Activated CD8-positive, alpha-beta memory T cell treated with anti-CD3 and anti-CD28 coated beads, Interleukin-2, amount 50 U/mL, for 24 hours (primary cell): ENCODE measurements at regions not wholly inside any gene's neighbourhood (a gene's known extent, or its start where the extent isn't known, plus 50 kb on each side); places are given as distances from the start of the nearest gene placed in this dataset.

Experiments used
- DNase-seq: peaks from one replicate; pipeline ENCODE4 v3.0.0-alpha.2; 2020; ENCODE audit errors: extremely low read depth

DNA sequence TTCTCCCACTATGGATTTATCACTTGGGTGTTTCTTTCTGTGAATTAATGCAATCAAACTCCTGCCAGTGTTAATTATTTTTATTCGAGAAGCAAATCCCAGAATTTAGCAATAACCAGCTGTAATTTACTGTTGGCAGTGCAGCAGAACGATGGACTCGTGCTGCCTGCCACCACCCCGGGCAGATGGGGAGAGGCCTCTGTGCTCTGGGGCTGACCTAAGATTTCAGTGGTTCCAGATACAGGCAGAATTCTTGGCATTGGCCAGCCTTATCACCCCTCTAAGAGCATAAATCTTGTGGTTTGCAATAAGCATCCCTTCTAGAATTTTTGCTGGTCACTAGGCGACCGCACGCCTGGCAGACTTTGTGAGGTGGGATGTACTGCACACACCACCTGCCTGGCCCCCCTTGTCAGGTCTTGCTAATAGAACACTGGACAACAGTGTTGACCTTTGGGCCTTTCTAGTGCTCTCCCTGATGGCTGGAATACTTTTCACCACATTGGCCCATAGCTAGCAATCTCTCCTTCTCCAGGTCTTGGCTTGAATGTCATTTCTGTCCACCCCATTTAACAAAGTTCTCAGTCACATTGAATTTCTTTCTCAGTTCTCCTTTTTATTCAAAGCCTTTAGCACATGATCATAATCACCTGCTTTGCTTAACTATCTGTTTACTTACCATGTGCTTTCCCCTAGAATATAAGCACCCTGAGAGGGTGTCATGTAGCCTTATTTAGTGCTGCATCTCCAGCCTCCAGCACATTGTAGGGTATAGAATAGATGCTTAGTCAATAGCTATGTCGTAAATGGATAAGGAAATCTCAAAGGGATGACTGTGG, 122.1 kb upstream of the DYNLRB2 start:
- DNase-seq, result no peak

DNA sequence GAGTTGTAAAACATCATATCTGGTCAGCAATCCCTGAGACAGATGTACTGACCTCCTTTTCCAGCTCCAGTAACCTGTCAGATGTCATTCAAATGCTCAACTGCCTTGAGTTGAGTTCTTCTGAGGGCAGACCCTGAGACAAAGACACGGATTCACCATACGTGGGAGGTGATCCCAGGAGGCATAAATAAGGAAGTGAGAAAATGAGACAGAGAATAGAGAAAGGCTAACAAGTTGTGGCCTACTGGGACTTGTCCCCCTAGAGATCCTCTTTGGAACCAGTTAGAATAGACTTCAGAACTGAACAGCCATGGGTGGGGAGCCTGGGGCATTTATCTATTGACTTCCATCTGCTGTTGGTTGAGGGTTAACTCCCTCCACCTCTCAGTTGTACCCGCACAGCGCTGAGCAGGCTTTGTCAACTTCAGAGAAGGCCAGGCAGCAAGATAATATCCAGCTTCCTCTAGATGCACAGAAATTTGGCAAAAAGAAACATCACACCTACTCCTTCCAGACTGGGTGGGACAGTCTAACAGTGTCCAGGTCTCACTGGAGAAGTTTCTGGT, 123.0 kb upstream of the DYNLRB2 start:
- DNase-seq, result no peak

DNA sequence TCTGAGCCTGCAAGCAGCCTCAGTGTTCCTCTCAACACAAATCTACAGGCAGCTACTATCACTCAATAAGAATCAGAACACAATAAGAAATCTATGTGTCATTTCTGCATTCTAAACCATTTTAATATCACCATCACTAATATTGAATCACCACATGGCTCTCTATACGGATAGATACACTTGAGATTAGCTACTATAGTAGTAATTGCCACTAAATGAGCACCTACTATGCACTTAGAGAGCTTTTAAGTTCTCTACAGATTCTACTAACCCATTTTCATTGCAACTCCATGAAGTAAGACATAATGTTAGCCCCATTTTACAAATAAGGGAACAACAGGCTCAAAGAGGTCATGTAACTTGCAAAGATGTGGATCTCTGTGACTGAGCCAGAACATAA, 132.8 kb upstream of the DYNLRB2 start:
- no peak for DNase-seq

DNA sequence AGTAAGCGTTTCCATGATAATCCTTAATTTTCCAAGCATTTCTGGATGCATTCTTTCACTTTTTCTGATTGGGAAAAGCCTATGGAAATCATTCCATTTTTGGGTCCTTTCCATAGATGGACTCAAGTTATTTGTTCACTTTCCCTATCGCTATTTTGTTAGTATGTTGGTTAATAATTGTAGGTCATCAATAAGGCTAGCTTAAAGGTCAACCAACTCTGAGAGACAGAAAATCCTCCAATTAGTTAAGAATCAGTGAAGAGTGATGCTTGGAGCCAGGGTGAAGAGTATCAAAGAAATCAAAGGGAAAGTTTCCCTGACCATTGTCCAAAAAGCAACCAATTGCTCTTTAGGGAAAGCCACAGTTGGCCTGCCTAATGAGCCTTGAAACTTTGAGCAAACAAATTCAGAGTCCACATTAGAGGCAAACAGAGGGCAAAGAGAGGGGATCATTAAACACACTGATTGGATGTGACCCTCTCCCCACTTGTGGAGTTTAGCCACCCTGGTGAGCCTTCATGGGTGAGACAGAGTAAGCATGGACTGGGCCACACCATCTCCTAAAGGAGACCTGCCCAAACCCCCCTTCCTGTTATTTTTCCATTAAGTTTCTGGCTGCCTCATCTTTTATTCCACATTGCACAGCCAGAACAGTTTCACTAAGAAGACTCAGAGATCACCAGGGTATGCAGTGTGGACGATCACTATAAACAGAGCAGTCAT, 133.4 kb upstream of the DYNLRB2 start:
- no peak for DNase-seq

DNA sequence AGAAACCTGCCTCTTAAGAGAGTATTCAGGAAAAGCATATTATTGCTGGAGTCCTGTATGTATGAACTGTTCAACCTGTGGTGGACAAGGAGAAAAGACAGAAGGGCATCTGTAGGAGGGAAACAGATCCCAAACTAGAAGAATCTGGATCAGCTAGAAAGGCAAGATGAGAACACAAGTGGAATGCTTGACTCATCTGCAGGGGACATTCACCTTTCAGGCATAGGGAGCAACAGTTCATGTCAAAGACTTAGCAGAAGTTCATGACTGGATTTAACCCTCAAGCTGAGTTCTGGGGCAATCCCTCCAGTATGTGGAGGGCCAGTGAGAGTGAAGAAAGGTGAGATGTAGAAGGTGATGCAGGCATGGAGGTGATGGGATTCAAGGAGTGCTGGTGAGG, 135.9 kb upstream of the DYNLRB2 start:
- DNase-seq, result no peak

DNA sequence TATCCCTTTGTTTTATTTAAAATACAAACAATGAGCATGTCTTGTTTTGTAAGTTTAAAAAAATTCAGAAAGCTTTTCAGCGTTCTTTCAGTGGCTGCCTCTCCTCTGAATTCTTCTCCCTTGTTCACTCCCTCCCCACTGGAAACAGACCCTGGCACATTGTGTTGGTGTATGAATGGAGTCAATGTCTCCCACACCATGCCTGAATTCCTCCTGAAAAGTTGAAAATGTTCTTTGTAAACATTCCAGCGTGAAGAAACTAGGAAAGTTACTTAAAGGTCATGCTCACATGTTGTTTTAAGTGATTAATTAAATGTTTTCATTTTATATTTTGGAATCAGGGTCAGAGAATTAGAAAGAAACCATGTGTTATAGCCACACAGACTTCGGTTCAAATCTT, 136.9 kb upstream of the DYNLRB2 start:
- DNase-seq, result no peak

DNA sequence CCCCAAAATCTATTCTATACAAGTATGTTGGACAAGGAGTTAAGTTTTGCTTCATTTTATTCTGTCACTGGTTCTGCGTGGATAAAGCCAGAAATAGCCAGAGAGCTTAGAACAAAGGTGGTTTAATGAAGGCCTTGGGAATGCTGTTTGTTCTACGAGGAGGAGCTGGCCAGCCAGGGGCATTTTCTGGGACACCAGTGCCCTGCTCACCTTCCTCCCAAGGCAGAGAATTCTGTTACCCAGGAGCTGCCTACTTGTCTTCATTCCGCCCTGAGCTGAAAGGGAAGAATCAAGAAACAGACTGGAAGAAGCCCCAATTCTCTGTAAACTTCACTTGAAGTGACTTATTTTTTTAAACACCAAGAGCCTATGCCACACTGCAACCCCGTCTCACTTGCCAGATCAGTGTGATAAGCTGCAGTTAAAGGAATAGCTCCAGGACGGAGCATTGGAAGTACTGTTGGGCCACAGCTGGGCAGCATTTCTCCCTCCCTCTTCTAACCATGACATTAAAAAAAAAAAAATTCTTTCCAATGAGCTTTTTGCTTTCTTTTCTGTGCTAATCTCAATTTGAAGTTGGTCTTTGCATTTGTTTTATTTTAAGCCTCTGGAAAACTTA, 149.8 kb upstream of the DYNLRB2 start:
- no peak for DNase-seq

DNA sequence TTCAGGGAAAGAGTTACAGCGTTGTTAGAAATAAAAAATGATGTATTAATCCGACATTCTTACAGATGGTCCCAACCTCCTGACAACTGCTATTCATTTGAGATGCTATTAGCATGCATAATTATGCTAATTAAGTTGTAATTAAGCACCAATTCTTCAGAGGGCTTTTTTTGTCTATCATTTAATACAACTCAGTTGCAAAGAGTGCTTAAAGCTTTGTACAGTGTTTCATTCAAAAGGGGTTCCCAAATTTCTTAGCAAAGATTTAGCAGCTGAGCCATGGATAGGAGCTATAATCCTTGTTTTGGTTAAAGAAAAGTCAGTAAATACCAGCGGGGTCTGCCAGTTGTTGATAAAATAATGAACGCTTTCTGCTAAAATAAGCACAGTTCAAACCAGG, 150.7 kb upstream of the DYNLRB2 start:
- no peak for DNase-seq

DNA sequence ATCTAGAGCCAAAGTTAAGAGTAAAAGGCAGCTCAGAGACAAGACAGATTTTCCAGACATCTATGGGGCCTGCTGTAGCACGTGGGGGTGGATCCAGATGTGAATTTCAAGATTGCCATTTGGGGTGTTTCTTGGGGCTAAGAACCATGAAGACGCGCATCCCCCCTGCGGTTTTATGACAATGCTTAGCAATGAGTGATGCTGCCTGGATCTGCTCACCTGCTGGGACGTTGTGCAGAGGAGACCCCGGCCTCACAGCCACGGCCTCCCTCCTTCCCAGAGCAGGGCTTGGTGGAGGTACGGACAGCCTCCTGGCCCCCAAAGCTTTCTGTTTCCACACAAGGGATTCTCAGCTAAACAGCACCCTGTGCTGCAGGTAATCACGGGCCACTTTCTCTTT, 151.5 kb upstream of the DYNLRB2 start:
- no peak for DNase-seq

DNA sequence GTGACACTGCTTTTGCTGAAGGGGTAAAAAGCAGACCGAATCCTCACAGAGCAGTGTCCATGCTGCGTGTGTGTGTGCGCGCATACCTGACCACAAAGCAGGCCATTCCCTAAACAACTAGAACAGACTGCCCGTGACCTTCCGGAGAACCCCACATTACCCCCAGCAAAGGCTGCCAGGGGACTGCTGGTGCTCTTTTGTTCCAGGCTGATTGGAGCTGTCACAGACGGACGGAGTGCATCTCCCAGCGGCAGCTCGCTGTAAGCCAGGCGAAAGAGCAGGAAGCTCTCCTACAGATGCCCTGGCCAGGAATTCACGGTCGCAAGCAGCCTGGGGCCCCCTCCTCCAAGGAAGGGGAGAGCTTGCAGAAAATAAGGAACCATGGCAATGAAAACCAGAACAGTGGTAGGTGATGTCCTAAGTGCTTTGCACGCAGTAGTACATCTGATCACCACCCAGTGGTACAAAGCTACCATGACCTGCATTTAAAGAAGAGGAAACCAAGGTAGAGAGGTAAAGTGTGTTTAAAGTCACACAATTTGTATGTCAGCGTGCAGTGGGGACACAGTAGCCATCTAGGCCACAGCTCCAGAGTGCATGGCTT, 153.4 kb upstream of the DYNLRB2 start:
- DNase-seq, result no peak

DNA sequence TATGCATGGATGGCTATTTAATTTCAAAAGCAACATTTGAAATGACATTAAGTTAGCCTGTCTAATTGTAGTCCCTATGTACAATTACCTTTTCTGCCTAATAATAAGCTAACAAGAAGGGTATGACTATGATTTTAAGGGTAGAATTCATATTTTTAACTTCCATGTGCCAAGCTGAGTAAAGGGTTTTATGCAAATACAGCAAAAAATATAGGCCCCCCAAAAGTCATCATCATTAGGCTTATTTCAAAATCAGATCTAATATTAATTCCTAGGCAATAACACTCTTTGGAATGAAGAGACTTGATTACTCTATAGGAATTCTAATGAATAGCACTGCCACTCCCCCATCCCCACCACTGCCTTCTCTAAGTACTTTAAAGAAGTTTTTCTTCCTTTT, 155.9 kb upstream of the DYNLRB2 start:
- no peak for DNase-seq

DNA sequence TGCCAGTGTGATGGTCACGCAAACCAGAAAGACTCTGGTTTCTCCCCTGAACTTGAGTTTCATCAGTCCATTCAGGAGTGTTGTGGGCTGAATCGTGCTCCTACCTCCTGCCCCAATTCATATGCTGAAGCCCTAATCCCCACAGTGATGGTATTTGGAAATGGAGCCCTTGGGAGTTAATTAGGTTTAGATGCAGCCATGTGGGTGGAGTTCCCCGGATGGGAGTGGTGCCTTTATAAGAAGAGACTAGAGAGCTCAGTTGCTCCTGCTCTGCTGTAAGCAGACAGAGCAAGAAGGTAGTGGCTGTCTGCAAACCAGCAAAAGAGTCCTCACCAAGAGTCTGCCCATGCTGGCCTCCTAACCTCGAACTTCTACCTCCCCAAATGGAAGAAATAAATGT, 160.3 kb upstream of the DYNLRB2 start:
- no peak for DNase-seq

DNA sequence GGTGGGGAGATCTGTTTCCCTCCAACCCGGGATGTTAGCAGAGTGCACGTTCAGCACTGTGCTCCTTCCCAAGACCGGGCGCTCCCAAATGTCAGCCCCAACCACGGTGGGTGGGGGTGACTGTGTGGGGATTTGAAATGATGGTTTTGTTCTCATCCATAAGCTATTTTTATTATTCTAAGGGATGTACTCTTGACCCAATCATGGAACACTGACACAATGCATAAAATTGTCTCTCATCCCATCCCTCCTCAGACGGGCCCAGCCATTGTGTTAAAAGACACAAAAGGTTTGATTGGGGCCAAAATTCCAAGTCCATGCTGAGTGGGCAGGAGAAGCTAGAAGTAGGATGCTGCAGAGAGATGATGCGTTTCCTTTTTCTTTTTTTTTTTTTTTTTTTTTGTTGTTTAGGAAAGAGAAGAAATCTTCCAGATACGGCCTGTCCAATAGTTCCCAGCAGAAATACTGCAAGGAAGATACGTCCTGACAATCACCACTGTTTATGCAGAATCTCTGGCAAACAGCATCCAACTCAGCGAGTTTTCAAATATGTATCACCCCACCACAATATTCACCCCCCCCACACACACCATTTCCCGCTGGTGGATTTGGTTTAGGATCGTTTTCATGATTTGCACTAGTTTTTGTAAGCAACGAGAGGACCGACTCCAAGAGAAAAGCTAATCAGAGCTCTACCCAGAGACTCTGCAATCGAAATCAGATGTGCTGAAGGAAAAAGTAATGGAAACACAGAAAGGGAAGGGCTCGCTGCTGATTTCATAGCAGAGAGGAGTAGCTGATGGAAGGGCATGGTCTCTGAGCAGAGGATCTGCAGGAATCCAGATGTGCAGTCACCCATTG, 163.5 kb upstream of the DYNLRB2 start:
- no peak for DNase-seq

DNA sequence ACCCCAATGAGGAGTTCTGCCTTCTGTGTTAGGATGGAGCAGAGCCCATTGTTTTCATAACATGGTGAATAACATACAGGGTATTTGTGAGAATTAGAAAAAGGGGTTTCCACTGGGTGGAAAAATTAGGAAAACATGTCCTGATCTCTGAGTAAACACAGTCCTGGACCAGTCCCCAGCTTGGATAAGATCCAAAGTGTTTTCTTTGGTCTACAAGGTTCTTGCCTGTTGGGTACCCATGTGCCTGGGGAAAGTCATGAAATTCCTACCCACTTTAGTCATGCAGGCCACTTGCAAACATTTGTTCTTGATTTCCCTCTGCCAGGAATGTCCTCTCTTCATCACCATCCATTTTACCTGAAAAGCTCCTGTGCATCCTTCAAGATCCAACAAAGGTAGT, 164.8 kb upstream of the DYNLRB2 start:
- DNase-seq, result no peak

DNA sequence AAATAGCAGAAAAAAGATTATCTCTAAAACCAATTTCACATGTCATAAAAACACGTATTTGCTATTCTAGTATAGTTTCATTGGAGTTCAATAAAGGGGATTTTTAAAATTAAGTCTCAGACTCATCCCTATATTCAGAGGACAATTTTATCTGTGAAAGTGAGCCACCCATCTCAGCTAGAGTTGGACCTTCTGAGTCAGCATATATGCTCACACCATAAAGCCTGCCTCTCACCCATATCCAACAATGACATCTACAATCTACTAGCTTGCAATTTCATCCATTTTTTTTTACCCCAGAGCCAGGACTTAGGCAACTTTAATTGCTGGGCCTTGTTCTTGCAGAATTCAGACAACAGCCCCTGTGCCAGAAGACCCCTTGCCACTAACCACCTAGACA, 165.3 kb upstream of the DYNLRB2 start:
- no peak for DNase-seq

DNA sequence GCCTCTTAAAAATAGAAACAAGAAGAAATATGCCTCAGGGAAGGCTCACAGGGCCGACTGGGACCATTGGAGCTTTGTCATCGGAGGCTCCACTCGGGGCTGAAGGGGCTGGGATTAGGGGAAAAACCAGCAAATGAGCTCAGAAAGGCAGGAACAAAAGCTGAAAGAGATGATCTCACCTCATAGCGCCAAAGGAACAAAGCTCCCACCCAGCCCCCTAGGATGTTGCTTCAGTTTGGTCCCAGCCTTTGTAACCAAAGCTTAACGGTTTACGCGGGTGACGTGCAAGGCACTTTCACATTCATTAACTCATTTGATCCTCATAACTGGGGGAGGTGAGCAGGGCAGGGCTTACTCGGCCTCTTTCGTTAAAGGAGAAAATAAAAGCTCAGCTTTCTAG, 168.5 kb upstream of the DYNLRB2 start:
- DNase-seq, result no peak

DNA sequence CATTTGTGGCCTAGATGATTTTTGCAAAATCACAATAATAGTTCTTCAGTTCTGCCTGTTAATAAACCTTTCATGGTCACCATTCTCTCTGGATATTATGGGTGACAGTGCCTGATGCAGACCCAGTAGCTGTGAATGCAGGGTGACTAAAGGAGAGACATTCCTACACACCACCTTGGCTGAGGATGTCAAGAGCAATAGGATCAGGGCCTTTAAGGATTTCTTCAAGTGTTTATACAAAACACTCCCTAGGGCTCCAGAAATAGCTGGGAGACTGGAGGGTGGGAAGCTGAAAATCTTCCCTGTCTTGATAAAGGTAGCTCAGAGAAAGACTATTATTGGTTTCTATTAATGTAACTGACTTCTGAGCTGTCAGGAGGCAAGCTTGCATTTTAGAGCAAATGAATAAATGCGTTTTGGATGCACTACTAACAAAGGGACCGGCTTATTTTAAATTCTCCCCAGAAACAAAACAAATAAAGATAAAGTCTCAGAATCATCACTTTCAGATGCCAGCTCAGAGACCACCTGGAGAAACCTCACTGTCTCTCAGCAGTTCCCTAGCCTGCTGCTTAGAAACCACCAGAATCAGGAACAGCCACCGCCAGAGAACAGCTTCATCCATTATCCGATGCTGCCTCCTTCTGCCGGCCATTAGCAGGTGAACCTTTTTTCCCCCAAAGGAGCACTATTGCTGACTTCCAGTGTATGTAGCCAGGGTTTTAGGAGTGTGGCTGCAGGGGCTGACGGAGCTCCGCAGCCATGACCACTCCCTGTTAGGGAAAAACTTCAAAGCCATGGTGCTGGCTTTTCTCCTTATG, 171.4 kb upstream of the DYNLRB2 start:
- no peak for DNase-seq

DNA sequence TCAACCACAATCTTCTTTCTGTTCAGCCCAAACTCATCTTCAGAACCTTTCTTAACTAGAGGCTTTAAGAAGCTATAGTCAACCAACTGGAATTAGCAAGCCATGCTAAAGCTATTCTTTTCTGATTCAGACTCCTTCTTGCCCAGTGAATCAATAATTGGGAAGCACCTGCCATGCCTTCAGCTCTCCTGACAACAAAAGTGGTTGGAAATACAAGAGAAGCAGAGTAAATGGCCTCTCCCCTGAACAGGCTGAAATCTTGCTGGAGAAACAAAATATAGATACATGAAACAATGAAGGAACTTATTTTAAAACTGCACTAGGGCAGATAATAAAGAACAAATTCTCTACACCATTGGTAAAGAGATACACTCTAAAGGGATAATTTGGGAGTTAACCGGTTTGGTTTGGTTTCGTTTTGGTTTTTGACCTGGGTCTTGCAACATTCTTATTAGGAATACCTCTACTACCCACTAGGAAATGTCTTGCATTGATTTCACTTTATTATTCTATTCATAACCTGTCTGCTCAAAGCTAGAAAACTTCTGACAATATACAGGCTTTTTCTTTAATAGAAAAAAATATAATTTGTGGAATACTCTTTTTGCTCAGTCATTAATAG, 173.6 kb upstream of the DYNLRB2 start:
- DNase-seq, result no peak

DNA sequence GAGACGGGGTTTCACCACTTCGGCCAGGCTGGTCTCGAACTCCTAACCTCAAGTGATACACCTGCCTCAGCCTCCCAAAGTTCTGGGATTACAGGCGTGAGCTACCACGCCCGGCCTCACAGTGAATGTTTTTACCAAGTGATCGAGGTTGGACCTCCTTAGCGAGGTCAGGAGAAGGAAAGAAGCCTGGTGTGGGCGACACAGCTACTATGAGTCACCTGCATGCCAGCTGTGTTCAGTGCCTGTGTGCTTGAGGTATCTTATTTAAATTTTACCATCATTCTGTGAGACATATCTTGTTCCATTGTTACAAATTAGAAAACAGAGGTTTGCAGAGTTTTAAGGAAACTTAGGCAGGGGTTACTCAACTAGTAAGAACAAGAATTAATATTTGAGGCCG, 174.8 kb upstream of the DYNLRB2 start:
- no peak for DNase-seq

DNA sequence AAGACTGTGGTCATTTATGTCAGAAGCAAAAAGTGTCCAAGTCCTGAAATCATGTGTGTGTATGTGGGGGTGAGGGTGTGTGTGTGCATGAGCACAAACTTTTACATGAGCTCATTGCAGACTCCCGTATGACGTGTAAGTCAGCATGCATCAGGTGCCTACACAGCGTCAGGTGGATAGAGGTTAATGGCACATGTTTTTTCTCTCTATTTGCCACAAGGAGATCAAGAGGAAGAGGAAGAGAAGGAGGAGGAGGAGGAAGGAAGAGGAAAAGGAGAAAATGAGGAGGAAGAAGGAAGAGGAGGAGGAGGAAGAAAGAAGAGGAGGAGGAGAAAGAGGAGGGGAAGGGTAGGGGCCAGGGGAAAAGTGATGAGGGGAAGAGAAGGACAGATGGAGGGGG, 178.0 kb upstream of the DYNLRB2 start:
- DNase-seq, result no peak
